Naive thymus-derived CD8-positive, alpha-beta T cell (primary cell): ENCODE measurements at regions not wholly inside any gene's neighbourhood (a gene's known extent, or its start where the extent isn't known, plus 50 kb on each side); places are given as distances from the start of the nearest gene placed in this dataset.

Experiments used
- ATAC-seq, 2 donors: fragments of 150-1000 bp; cut with Tn5 transposase in 1 of 2; sonication (Bioruptor Pico), chemical (Tn5 transposase) in 1 of 2; 1 replicate in 1 of 2; 2 replicates in 1 of 2; pipeline ENCODE4 v1.10.0; 2021; ENCODE audit warnings: mild to moderate bottlenecking in 2 of 2, moderate library complexity in 2 of 2
- POLR2A ChIA-PET: fragments of 350-600 bp; sonication (Branson Sonifier 250); formaldehyde crosslinking; loops from one replicate; lab custom pipeline; 2021; ENCODE audit warnings: antibody characterized with exemption; lab: Charles Lee
- DNase-seq, 10 donors: peaks; one replicate each; pipeline versions ENCODE4 v3.0.0 to v3.0.0-alpha.2; 2020 to 2022
- H3K27ac Mint-ChIP-seq, 10 donors: one replicate each; pipeline ENCODE4 v1.8.0; 2020 to 2022; ENCODE audit warnings: mild to moderate bottlenecking in 10 of 10, mixed read lengths in 10 of 10, moderate library complexity in 4 of 10, inconsistent platforms in 1 of 10
- H3K27me3 Mint-ChIP-seq, 5 donors: one replicate each; pipeline ENCODE4 v1.8.0; 2021 to 2022; ENCODE audit warnings: mixed read lengths in 5 of 5
- H3K36me3 Mint-ChIP-seq, 3 donors: one replicate each; pipeline ENCODE4 v1.8.0; 2020 to 2022; ENCODE audit warnings: mixed read lengths in 3 of 3, mild to moderate bottlenecking in 2 of 3, inconsistent platforms in 1 of 3
- H3K4me1 Mint-ChIP-seq, 4 donors: one replicate each; pipeline ENCODE4 v1.8.0; 2021 to 2022; ENCODE audit warnings: mixed read lengths in 4 of 4
- H3K4me3 Mint-ChIP-seq, 10 donors: one replicate each; pipeline ENCODE4 v1.8.0; 2020 to 2022; ENCODE audit warnings: mild to moderate bottlenecking in 10 of 10, mixed read lengths in 10 of 10, moderate library complexity in 6 of 10, inconsistent platforms in 1 of 10
- H3K9me3 Mint-ChIP-seq, 9 donors: one replicate each; pipeline ENCODE4 v1.8.0; 2020 to 2022; ENCODE audit warnings: mixed read lengths in 9 of 9, mild to moderate bottlenecking in 3 of 9, inconsistent platforms in 1 of 9, moderate library complexity in 1 of 9

DNA sequence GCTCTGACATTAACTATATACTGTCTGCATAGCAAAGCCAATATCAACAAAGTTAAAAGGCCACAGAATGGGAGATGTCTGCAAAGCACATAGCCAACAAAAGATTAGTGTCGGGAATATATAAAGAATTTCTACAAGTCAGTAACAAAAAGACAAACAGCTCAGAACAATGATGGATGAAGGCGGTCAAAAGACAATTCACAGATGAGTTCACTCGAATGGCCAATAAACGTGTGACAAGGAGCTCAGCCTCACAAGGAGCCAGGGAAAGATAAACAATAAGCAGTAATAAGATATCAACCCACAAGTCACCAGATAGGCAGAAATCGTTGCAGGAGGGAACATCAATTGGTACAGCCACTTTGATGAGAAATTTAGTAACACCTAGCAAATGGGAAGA lies 106.0 kb upstream of the ISX start:
- ATAC-seq = no peak
- H3K27ac Mint-ChIP-seq = no peak overlapping the region
- POLR2A ChIA-PET = no interaction called here

DNA sequence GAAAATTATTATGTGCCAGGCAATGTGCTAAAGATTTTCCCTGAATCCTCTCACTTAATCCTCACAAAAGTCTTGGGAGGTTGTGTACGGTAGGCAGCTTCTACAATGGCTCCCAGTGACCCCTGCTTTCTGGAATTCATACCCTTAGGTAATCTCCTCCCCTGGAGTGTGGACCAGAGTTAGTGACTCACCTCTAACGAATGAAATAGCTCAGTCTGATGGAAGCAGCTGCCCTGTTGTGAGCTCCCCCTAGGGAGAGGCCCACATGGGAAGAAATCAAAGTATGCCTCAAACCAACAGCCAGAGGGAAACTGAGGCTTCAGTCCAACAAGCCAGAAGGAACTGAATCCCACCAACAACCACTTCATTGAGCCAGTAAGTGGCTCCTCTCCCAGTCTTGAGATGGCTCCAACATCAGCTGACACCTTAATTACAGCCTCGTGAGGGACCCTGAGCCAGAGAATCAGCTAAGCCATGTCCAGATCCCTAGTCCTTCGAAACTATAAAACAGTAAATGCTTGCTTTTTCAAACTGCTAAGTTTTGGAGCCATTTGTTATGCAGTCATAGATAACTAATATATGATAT lies 98.9 kb upstream of the ISX start:
- peaks cover 2 to 25% (median 8%) of the 10 kb centered on the region in 5 donors for H3K27me3 Mint-ChIP-seq
- H3K4me3 Mint-ChIP-seq = no peak overlapping the region
- peaks cover 0 to 5% (median 0%) of the 10 kb centered on the region in 9 donors for H3K9me3 Mint-ChIP-seq
- POLR2A ChIA-PET = no interaction called here
- no peaks in the 10 kb centered on the region for H3K36me3 Mint-ChIP-seq
- no peaks in the 10 kb centered on the region for H3K4me1 Mint-ChIP-seq
- H3K27ac Mint-ChIP-seq = no peak overlapping the region
- no peak for ATAC-seq
- no peak for DNase-seq

More for the DNA sequence above, 106.0 kb upstream of the ISX start:
- Mint-ChIP-seq H3K9me3 (no peaks in the 10 kb centered on the region), H3K27me3 (peaks cover 0 to 10% (median 0%) of the 10 kb centered on the region in 5 donors), H3K36me3 (no peaks in the 10 kb centered on the region), H3K4me1 (no peaks in the 10 kb centered on the region), H3K4me3 (no peak overlapping the region)
- no peak for DNase-seq

DNA sequence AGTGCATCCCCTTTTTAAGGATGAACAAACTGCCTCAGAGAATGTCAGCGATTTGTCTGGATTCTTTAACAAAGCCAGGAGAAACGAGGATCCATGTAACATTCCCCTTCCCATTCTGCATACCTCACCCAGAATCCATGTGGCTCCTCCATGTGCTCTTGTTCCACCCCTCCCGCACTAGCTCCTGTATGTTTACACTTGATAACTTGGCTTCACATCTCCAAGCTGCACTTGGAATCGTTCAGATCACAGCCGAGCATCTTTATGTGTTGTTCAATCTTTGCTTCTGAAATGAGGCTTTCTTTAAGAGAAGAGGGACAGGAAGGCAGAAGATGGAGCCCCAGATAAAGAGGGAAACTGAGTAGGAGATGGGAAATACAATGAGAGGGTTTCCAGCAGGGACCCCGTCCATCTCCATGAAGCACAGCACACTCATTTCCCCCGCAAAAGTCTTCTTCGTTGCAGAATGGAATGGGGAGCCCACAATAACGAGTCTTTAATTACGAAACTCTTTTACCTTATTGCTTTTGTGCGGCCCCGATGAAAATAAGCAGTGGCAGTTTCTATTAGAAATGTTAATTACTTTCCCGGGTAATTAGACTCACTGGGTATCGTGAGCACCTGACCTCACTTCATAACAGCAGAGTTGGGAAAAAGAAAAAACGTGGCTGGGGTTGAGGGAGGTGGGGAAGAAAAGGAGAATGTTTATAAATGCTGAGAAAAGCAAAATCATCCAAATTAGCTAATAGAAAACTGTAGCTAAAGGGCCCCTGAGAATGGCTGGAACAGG lies 96.8 kb upstream of the ISX start:
- no peak overlapping the region for H3K4me3 Mint-ChIP-seq
- H3K27ac Mint-ChIP-seq = no peak overlapping the region
- POLR2A ChIA-PET = interaction anchor here (0.6 kb wide), 1 partner anchor 1576 kb away, joined by 6 read pairs; no protein-coding TSS in a partner anchor
- no peaks in the 10 kb centered on the region for H3K36me3 Mint-ChIP-seq
- H3K9me3 Mint-ChIP-seq = peaks cover 0 to 5% (median 0%) of the 10 kb centered on the region in 9 donors
- no peak for ATAC-seq
- peaks cover 4 to 25% (median 10%) of the 10 kb centered on the region in 5 donors for H3K27me3 Mint-ChIP-seq
- no peaks in the 10 kb centered on the region for H3K4me1 Mint-ChIP-seq
- DNase-seq = no peak

DNA sequence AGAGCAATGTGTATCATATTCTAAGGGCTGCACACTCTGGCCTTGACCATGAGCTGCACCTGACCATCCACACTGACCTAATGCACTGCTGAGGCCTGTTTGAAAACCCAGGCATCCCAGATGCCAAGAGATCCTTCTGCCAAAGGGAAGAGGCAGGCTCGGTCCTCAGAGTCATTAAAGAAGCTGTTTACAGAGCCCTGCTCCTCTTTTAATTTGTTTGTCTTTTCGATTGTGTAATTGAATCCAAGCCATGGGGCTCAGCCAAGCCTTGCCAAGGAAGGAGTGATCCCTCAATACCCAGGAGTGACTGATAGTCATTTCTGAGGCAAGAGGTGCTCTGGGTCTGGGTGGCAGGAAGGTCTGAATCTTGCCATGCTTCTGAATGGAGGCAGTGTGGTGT lies 94.5 kb upstream of the ISX start:
- DNase-seq (no peak), ATAC-seq (no peak)
- no peaks in the 10 kb centered on the region for H3K36me3 Mint-ChIP-seq
- POLR2A ChIA-PET = no interaction called here
- no peaks in the 10 kb centered on the region for H3K4me1 Mint-ChIP-seq
- no peak overlapping the region for H3K4me3 Mint-ChIP-seq
- H3K27ac Mint-ChIP-seq = no peak overlapping the region
- H3K9me3 Mint-ChIP-seq = peaks cover 0 to 5% (median 0%) of the 10 kb centered on the region in 9 donors
- peaks cover 4 to 25% (median 15%) of the 10 kb centered on the region in 5 donors for H3K27me3 Mint-ChIP-seq

DNA sequence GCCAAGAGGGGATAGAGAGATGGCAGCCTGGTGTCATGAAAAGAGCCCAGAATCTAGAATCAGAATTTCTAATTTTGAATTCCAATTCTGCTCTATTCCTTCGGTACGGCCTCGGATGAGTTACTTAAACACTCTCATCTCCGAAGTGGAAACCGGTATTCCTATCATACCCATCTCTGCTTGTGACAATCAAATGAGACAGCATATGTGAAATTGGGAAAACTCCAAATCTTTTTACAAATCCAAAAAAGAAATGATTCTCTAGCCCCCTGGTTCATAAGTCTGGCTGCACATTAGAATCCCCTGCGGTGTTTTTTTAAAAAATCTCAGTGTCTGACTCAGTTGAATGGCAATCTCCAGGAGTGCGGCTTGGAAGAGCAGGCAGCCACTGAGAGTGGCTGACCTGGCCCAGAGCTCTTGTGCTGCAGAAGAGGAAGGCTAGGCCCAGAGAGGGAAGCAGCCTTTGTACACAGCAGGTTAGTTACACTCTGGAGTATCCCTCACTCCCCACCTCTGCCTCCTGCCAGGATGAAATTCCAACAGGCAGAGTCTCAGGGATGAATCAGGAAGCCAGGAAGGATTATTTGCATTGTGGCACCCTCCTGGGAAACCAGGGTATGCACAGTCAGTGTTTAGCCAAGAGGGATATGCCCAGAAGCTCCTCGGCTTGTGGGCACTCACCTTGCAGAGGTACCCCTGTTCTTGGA lies 93.6 kb upstream of the ISX start:
- no peak overlapping the region for H3K4me3 Mint-ChIP-seq
- no peak overlapping the region for H3K27ac Mint-ChIP-seq
- H3K27me3 Mint-ChIP-seq = peaks cover 4 to 25% (median 15%) of the 10 kb centered on the region in 5 donors
- H3K4me1 Mint-ChIP-seq = no peaks in the 10 kb centered on the region
- H3K9me3 Mint-ChIP-seq = peaks cover 0 to 5% (median 0%) of the 10 kb centered on the region in 9 donors
- no peak for ATAC-seq
- DNase-seq = no peak
- no peaks in the 10 kb centered on the region for H3K36me3 Mint-ChIP-seq
- POLR2A ChIA-PET = no interaction called here

DNA sequence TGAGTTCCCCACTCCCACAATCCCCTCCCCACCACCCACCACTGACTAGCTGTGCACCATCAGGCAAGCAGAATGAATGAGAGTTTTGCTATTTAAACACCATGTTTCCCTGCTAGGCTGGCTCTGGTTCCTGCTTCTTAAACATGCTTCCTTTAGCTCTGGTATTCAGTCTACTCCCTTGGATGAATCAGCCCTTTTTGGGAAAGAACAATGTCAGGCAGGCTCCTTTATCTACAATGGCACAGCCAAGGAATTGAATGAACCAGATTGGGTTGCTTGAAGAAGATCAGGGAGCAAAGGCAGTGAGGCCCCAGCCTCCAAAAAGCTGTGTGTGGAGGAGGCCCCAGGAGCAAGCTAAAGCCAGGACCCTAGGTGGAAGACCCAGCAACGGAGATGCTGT lies 92.9 kb upstream of the ISX start:
- H3K27me3 Mint-ChIP-seq = peaks cover 4 to 25% (median 10%) of the 10 kb centered on the region in 5 donors
- no peak for ATAC-seq

DNA sequence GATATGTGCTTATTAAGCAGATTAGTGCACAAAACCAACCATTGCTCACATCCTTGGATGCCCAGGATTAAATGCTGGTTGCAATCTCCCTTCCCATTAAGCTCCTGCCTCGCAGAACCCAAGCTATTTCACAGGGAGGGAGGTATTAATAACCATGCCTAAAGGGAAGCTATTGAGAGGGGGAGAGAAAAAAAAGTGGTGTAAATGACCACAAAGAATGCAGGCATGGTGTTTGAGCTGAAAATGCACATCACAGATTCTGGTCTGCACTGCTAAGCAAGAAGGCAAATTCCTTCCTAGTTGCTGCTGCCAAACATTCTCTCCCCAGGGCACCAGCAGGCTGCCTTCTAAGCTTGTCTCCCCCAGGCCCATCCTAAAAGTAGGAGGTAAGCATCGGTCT lies 92.0 kb upstream of the ISX start:
- Mint-ChIP-seq H3K9me3 (peaks cover 0 to 5% (median 0%) of the 10 kb centered on the region in 9 donors), H3K36me3 (no peaks in the 10 kb centered on the region), H3K4me3 (no peak overlapping the region), H3K27me3 (peaks cover 4 to 34% (median 10%) of the 10 kb centered on the region in 5 donors), H3K27ac (no peak overlapping the region), H3K4me1 (no peaks in the 10 kb centered on the region)
- ATAC-seq = no peak
- POLR2A ChIA-PET = no interaction called here
- no peak for DNase-seq

More for the DNA sequence above, 92.9 kb upstream of the ISX start:
- Mint-ChIP-seq H3K9me3 (peaks cover 0 to 5% (median 0%) of the 10 kb centered on the region in 9 donors), H3K4me1 (no peaks in the 10 kb centered on the region), H3K4me3 (no peak overlapping the region), H3K27ac (no peak overlapping the region), H3K36me3 (no peaks in the 10 kb centered on the region)
- no peak for DNase-seq
- POLR2A ChIA-PET = no interaction called here

DNA sequence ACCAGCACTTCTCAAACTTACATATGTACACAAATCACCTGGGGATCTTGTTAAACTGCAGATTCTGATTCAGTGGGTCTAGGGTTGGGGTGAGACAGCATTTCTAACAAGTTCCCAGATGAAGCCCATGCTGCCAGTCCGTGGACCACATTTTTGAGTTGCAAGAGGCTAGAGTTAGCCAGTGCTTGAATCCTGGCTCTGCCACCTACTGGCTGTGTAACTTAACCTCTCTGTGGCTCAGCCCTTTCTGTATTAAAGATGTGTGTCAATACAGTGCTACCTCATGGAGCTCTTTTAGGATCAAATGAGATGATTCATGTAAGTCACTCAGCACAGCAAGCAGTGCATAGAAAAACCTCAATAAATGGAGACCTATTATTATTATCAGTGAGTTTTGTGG lies 90.2 kb upstream of the ISX start:
- POLR2A ChIA-PET = no interaction called here
- Mint-ChIP-seq H3K27ac (no peak overlapping the region), H3K4me1 (no peaks in the 10 kb centered on the region), H3K4me3 (no peak overlapping the region), H3K27me3 (peaks cover 2 to 19% (median 10%) of the 10 kb centered on the region in 5 donors), H3K36me3 (no peaks in the 10 kb centered on the region), H3K9me3 (peaks cover 0 to 4% (median 0%) of the 10 kb centered on the region in 9 donors)
- ATAC-seq (no peak), DNase-seq (no peak)

DNA sequence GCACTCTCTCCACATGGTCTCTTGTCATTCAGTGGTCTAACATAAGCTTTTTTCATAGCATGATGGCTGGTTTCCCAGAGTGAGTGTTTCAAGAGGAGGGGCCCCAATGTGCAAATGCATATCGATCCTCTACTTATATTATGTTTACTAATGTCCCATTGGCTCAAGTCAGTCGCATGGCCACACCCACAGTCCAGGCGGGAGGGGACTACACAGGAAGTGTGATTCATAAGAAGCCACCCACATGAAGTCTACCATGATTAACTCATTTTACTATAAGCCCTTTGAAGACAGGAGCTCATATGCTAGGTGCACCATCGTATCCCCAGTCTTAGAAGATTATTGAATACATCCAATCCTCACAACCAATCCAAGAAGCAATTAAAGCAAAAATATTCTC lies 89.5 kb upstream of the ISX start:
- H3K36me3 Mint-ChIP-seq = no peaks in the 10 kb centered on the region
- POLR2A ChIA-PET = no interaction called here
- no peak for ATAC-seq

DNA sequence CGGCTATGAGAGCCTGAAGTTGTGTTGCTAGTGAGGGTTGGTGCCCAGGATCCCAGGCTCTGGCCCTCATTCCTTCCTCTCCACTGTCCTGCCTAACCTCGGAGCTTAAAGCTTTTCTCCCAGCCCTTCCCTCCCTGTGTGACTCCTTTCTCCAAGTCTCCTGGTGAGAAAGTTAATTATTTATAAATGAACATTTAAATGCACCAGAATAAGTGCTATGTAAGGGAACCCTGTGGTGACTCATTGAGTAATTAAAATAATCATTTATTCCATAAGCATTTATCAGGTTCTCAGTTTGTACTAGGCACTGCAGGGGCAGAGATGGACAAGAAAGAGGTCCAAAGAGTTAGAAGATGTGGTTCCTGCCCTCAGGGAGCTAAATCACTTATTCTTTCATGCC lies 89.1 kb upstream of the ISX start:
- no peak overlapping the region for H3K27ac Mint-ChIP-seq
- H3K9me3 Mint-ChIP-seq = peaks cover 0 to 5% (median 0%) of the 10 kb centered on the region in 9 donors
- peaks cover 4 to 20% (median 11%) of the 10 kb centered on the region in 5 donors for H3K27me3 Mint-ChIP-seq
- POLR2A ChIA-PET = no interaction called here
- no peaks in the 10 kb centered on the region for H3K4me1 Mint-ChIP-seq
- H3K36me3 Mint-ChIP-seq = no peaks in the 10 kb centered on the region
- DNase-seq (no peak), ATAC-seq (no peak)
- H3K4me3 Mint-ChIP-seq = no peak overlapping the region

More for the DNA sequence above, 89.5 kb upstream of the ISX start:
- no peaks in the 10 kb centered on the region for H3K4me1 Mint-ChIP-seq
- no peak for DNase-seq
- no peak overlapping the region for H3K4me3 Mint-ChIP-seq
- peaks cover 0 to 4% (median 0%) of the 10 kb centered on the region in 9 donors for H3K9me3 Mint-ChIP-seq
- H3K27me3 Mint-ChIP-seq = peaks cover 3 to 20% (median 11%) of the 10 kb centered on the region in 5 donors
- no peak overlapping the region for H3K27ac Mint-ChIP-seq

DNA sequence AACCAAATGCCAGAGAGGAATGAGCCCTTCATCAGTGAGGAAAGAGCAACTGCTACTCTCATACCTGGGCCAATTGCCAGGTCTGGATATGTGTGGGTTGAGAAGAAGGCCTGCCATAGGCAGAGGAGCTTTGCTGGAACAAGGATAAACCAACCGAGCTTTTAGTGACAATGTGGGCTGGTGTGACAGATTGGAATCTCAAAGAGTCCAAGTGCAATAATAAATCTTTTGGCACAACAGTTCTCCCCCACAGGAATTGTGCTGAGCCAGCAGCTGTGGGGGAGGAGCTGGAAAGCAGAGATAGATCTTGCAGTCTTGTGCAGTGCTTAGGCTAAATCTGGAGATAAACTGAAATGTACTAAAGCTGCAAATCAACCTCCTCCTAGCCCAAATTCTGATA lies 79.4 kb upstream of the ISX start:
- no peak overlapping the region for H3K27ac Mint-ChIP-seq
- peaks cover 10 to 41% (median 24%) of the 10 kb centered on the region in 9 donors for H3K9me3 Mint-ChIP-seq
- peaks cover 3 to 25% (median 12%) of the 10 kb centered on the region in 5 donors for H3K27me3 Mint-ChIP-seq
- POLR2A ChIA-PET = no interaction called here
- H3K4me1 Mint-ChIP-seq = peaks cover 0 to 3% (median 0%) of the 10 kb centered on the region in 4 donors
- ATAC-seq (no peak), DNase-seq (no peak)
- no peak overlapping the region for H3K4me3 Mint-ChIP-seq
- peaks cover 0 to 13% (median 5%) of the 10 kb centered on the region in 3 donors for H3K36me3 Mint-ChIP-seq

DNA sequence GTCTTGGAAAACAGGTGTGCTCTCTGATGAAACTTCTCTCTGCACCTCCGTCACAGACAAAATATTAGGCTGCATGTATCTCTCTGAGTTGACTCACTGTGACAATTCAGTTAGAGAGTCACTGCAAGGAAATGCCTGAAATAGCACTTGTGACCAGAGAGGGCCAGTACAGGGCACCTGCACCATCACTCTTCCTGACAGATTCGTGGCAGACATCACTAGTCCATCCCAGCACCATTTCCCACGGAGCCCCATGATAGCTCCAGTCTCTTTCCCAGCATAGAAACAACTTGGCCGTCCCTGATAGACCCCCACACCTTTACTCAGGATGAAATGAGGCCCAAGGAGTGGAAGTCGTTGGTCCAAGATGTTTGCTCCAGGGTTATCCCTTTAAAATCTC lies 73.3 kb upstream of the ISX start:
- H3K27ac Mint-ChIP-seq = no peak overlapping the region
- ATAC-seq = no peak
- no peak for DNase-seq

DNA sequence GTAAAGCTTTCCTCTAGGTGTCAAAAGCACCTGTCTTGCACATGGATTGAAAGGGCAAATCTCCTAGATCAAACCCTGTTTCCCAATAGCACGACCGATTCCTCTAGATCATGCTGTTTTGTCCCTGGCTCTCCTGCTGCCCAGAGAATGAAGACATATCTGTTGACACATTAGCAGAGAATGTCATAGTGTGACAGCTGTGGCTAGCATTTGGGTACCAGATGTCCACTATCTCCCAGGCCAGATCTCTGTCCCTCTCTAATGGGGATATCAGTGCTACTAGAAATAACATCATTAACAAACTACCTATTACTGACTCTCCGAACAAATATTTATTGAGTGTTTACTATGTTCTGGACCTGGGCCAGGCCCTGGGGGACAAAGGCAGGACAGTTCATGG lies 72.4 kb upstream of the ISX start:
- H3K9me3 Mint-ChIP-seq = peaks cover 0 to 6% (median 2%) of the 10 kb centered on the region in 9 donors
- ATAC-seq (no peak), DNase-seq (no peak)
- no peaks in the 10 kb centered on the region for H3K4me1 Mint-ChIP-seq
- POLR2A ChIA-PET = no interaction called here
- no peaks in the 10 kb centered on the region for H3K36me3 Mint-ChIP-seq
- peaks cover 4 to 24% (median 11%) of the 10 kb centered on the region in 5 donors for H3K27me3 Mint-ChIP-seq
- no peak overlapping the region for H3K27ac Mint-ChIP-seq
- H3K4me3 Mint-ChIP-seq = no peak overlapping the region

More for the DNA sequence above, 73.3 kb upstream of the ISX start:
- Mint-ChIP-seq H3K4me1 (no peaks in the 10 kb centered on the region), H3K9me3 (peaks cover 3 to 14% (median 6%) of the 10 kb centered on the region in 9 donors), H3K27me3 (peaks cover 3 to 21% (median 11%) of the 10 kb centered on the region in 5 donors), H3K4me3 (no peak overlapping the region), H3K36me3 (peaks cover 0 to 3% (median 0%) of the 10 kb centered on the region in 3 donors)
- POLR2A ChIA-PET = no interaction called here
